ENCODE measurements at regions not wholly inside any gene's neighbourhood (a gene's known extent, or its start where the extent isn't known, plus 50 kb on each side); places are given as distances from the start of the nearest gene placed in this dataset.
"Not testable (repeated sequence)": the region's sequence is repeated elsewhere in the genome, so short reads cannot be mapped to it uniquely, and the experiment has no call there.

- H3K4me1 ChIP-seq (ENCODE audit: low read depth); H3K4me3 ChIP-seq; H3K9me3 ChIP-seq (ENCODE audit: low read depth); DNase-seq (ENCODE audit: low read depth in 1 of 2, low spot score in 1 of 2); H3K36me3 ChIP-seq; H3K27me3 ChIP-seq; H3K27ac ChIP-seq: not testable (repeated sequence)
Measured at GRCh38 chr13:52565324-52565723, 76.9 kb upstream of the HNRNPA1L2 start.

DNA sequence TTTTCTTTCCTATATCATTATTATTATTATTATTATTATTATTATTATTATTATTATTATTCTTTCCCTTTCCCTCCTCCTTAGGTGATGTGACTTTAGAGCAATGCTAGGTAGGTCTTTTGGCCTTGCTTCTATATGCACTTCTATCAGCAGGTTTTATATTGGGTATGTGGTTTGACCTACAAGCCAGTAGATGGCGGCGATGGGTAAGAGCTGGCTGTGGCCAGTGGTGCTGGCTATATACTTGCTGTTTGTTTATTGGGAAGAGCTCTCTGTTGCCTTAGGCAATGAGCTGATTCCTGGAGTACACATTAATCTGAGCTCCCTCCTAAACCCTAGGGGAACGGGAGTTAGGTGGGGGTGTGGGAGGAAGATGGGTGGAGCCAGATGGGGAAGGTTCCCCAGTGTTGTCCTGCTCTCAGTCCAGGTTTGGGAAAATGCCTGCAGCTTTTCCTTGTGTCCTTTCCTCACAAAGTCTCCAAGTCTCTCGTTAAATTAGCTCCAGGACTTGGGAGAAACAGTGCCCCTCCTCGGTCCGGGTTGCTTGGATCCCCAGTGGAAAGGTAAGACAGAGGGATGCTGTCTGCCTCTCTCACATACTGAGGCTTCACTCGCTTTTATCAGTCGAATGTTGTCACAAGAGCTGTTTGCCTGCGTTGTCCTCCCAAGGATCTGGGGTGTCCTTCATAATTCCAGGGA lies 72.2 kb upstream of the HNRNPA1L2 start:
- peak; percentile 47 to 80 for DNase-seq (ENCODE audit: low read depth in 1 of 2, low spot score in 1 of 2)
- H3K4me3 ChIP-seq; H3K27me3 ChIP-seq; H3K9me3 ChIP-seq (ENCODE audit: low read depth); H3K4me1 ChIP-seq (ENCODE audit: low read depth); H3K36me3 ChIP-seq; H3K27ac ChIP-seq: not testable (repeated sequence)
- TF ChIP-seq, protein P1, sequence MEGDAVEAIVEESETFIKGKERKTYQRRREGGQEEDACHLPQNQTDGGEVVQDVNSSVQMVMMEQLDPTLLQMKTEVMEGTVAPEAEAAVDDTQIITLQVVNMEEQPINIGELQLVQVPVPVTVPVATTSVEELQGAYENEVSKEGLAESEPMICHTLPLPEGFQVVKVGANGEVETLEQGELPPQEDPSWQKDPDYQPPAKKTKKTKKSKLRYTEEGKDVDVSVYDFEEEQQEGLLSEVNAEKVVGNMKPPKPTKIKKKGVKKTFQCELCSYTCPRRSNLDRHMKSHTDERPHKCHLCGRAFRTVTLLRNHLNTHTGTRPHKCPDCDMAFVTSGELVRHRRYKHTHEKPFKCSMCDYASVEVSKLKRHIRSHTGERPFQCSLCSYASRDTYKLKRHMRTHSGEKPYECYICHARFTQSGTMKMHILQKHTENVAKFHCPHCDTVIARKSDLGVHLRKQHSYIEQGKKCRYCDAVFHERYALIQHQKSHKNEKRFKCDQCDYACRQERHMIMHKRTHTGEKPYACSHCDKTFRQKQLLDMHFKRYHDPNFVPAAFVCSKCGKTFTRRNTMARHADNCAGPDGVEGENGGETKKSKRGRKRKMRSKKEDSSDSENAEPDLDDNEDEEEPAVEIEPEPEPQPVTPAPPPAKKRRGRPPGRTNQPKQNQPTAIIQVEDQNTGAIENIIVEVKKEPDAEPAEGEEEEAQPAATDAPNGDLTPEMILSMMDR (IDR thresholded peaks at IDR 0.05; ENCODE audit: low read depth, low read length): peak; percentile 43

DNA sequence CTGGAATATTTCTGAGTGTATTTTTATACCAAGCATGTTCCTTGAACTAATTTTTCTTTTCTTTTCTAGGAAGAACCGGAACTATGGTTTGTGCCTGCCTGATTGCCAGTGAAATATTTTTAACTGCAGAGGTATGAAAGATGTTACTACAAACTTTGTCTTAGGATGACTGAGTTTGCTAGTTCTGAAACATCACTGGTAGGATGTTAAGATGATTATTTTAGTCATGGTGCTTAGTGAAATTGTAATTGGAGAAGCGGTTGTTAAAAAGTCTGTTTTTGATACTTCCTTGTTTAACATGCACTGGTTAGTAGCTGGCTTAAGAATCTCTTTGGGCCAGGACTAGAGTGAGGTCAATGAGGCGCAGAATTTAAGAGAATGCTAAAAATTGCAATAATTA lies 71.1 kb upstream of the HNRNPA1L2 start:
- DNase-seq (ENCODE audit: low read depth in 1 of 2, low spot score in 1 of 2); H3K4me1 ChIP-seq (ENCODE audit: low read depth); H3K9me3 ChIP-seq (ENCODE audit: low read depth); H3K36me3 ChIP-seq; H3K4me3 ChIP-seq; H3K27me3 ChIP-seq; H3K27ac ChIP-seq: not testable (repeated sequence)

DNA sequence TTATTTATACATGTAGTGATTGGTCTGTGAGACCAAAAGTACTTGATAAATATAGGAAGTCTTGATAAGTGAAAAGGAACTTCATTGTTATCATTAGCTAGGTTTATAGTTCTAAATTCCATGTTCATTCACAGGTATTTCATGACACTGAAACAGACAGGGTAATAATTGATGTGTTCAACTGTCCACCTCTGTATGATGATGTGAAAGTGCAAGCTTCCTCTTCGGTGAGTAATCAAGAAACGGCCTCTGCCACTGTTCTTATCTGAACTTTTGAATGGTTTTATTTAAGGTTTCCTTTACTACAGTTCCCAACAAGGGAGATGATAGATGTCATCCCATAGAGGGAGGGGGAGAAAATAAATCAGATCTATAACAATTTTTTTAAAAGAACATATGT lies 59.3 kb upstream of the HNRNPA1L2 start:
- H3K4me3 ChIP-seq; H3K36me3 ChIP-seq; DNase-seq (ENCODE audit: low read depth in 1 of 2, low spot score in 1 of 2); H3K27me3 ChIP-seq; H3K4me1 ChIP-seq (ENCODE audit: low read depth); H3K27ac ChIP-seq; H3K9me3 ChIP-seq (ENCODE audit: low read depth): not testable (repeated sequence)
